Skin epidermis (tissue), 12 donors: ENCODE measurements at regions not wholly inside any gene's neighbourhood (a gene's known extent, or its start where the extent isn't known, plus 50 kb on each side); places are given as distances from the start of the nearest gene placed in this dataset.

Experiments
- H3K27ac ChIP-seq, 21 experiments: fragments of 200-600 bp; sonication (generic) in 11 of 21; one replicate each; pipeline ENCODE4 v1.5.0; 2020; ENCODE audit warnings: mild to moderate bottlenecking in 3 of 21, inconsistent platforms in 2 of 21, moderate library complexity in 2 of 21
- H3K4me3 ChIP-seq, 7 experiments: fragments of 200-600 bp; sonication (generic) in 2 of 7; one replicate each; pipeline ENCODE4 v1.5.0; 2020; ENCODE audit warnings: inconsistent platforms in 2 of 7, mild to moderate bottlenecking in 2 of 7, moderate library complexity in 1 of 7

- H3K27ac ChIP-seq: peak overlapping the region in 9 of 21 experiments; percentile 15 to 87 (median 70)
- no peak overlapping the region for H3K4me3 ChIP-seq
These were observed 215.9 kb upstream of the GSE1 start for GRCh38 chr16:85396879-85397871.

DNA sequence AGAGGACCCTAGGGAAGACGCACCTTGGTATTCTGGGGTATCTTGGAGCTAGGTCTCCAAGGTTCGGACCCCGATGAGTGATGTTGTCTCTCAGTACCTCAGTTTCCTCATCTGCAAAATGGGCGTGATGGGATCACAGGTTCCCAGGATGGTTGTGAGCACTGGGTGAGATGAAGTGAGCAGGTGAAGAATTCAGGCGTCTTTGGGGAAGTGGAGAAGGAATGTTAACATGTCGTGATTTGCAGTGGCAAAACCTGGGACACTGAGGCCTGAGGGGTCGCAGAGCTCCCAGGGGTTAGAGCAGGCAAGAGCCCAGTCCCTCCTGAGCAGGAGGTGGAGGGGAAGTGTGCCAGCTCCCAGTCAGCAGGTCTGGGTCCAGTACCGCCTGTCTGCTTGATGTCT is 215.1 kb upstream of the GSE1 start:
- Histone ChIP-seq H3K4me3 (no peak overlapping the region), H3K27ac (no peak overlapping the region)

DNA sequence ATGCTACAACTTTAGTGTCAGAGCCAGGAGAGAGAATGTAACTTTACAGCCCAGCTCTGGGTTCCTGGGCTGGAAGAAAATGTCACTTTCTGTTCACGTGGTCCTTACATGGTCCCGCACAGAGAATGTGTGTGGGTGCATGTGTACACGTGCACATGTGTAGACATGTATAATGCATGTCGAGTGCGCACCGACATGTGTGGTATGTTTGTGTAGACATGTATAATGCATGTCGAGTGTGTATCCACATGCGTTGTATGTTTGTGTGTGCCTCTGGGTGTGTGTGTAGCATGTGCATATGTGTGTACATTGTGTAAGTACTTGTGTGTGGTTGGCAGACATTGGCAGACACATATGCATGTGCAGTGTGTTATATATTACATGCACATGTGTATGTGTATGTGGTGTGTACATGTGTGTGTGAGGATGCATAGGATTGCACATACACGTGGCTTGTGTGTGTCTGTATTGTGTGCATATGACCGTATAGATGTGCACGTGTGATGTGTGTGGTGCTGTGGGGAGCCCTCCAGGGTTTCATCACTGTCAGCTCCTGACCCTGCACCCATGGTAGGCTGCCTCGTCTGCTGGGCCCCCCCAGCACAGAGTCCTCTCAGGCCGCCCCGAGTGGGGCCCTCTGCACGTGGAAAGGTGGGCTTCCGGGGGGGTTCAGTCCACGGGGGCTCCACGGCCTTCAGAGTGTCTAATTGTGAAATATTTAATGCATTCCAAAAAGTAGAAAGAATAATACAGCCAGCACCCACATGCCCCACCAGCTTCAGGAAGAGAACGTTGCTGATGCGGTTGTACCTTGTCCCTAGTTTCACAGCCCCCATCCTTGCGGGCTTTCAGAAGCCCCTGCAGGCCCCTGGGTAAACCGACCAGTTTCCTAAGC is 214.2 kb upstream of the GSE1 start:
- Histone ChIP-seq H3K4me3 (no peak overlapping the region), H3K27ac (no peak overlapping the region)

DNA sequence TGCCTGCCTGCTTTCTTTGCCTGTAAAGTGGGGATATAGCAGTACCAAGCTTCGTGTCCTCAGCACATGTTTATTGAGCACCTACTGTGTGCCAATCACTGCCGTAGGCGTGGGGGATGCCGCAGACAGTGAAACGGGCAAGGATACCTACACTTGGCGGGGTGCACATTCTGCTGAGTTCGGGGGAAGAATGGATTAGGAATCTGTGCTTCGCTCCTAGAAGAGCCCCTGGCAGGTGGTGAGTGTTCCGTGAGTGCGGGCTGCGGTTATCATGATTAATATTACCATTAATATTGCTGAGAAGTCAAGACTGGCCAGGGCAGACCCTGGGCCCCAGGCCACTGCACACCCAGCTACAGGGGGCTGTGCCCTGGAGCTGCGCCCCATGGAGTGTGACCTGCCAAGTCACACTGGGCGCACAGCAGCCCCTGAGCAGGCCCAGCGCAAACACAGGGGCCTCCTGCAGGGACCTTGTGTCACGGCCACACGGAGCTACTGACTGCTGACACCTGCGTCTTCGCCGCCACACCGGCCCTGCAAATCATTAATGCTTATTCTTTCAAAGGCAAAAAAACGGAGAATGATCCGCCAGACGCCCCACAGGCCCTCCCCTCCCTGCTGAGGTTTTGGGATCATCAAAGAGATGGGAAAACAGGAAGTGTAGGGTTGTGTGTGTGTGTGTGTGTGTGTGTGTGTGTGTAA is 213.4 kb upstream of the GSE1 start:
- Histone ChIP-seq H3K4me3 (no peak overlapping the region), H3K27ac (no peak overlapping the region)

DNA sequence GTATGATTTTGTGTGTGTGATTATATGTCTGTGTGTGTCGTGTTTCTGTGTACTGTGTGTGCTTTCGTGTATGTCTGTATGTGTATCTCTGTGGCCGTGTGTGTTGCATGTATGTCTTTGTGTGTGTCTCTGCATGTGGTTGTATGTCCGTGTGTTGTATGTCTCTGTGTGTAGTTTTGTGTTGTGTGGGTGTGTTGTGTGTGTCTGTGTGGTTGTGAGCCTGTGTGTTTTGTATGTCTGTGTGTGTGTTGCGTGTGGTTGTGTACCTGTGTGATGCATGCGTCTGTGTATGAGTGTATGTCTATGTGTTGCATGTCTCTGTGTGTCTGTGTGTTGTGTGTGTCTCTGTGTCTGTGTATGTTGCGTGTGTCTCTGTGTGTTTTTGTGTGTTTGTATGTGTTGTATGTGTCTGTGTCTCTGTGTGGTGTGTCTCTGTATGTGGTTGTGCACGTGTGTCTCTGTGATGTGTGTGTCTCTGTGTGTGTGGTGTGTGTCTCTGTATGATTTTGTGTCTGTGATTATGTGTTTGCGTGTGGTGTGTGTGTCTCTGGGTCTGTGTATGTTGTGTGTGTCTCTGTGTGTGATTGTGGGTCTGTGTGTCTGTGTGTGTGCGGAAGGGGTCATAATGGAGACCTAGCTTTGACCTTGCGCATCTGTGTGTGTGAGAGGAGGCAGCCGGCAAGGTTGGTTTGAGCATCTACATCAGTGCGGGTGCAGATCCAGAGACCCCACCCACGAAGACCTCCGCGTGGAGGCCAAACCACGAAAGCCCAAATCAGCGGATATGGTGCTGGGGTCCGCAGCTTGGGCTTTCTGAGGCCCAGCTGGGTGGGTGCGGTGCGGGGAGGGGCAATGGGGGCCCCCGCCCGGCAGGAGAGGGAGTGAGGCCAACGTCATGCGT is 212.6 kb upstream of the GSE1 start:
- Histone ChIP-seq H3K4me3 (no peak overlapping the region), H3K27ac (no peak overlapping the region)

GRCh38 chr16:85401370-85401916 is 211.7 kb upstream of the GSE1 start:
- Histone ChIP-seq H3K4me3 (no peak overlapping the region), H3K27ac (no peak overlapping the region)

GRCh38 chr16:85401917-85402766 is 211.0 kb upstream of the GSE1 start:
- Histone ChIP-seq H3K27ac (no peak overlapping the region), H3K4me3 (no peak overlapping the region)

DNA sequence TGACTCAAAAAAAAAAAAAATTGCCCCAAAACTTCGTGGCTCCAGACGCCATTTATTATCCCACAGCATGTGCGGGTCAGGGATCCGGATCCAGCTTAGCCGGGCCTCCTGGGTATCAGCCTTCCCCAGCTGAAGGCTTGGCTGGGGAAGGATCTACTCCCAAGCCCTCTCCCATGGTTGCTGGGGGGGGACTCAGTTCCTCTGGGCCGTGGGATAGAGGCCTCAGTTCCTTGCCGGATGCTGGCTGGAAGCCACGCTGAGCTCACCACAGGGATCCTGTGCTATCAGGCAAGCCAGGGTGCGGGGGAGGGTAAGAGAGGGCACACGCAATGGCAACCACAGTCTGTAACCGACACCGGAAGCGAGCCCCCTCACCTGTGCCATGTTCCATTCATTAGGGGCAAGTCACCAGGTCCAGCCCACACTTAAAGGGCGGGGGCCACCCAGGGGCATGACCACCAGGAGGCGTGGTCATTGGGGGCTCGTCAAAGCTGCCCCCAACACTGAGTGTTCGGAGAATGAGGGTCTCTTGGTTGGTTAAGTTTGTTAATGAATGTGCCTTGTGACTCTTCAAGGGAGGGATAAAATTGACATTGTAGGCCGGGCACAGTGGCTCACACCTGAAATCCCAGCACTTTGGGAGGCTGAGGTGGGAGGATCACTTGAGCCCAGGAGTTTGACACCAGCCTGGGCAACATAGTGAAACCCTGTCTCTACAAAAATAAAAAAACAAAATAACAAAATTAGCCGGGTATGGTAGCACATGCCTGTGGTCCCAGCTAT is 210.0 kb upstream of the GSE1 start:
- no peak overlapping the region for H3K27ac ChIP-seq
- H3K4me3 ChIP-seq: no peak overlapping the region

- no peak overlapping the region for H3K4me3 ChIP-seq
- no peak overlapping the region for H3K27ac ChIP-seq
These were observed 209.4 kb upstream of the GSE1 start for GRCh38 chr16:85403693-85404092.

- Histone ChIP-seq H3K4me3 (no peak overlapping the region), H3K27ac (no peak overlapping the region)
These were observed 200.1 kb upstream of the GSE1 start for GRCh38 chr16:85412911-85413520.

- no peak overlapping the region for H3K4me3 ChIP-seq
- no peak overlapping the region for H3K27ac ChIP-seq
These were observed 199.1 kb upstream of the GSE1 start for GRCh38 chr16:85413691-85414663.

- H3K4me3 ChIP-seq: no peak overlapping the region
- no peak overlapping the region for H3K27ac ChIP-seq
These were observed 197.7 kb upstream of the GSE1 start for GRCh38 chr16:85415196-85416090.

- no peak overlapping the region for H3K27ac ChIP-seq
These were observed 196.7 kb upstream of the GSE1 start for GRCh38 chr16:85416228-85417109.

More at GRCh38 chr16:85416228-85417109, 196.7 kb upstream of the GSE1 start:
- H3K4me3 ChIP-seq: peak overlapping the region in 1 of 7 experiments; percentile 16
